HepG2 (cell line): ENCODE measurements at regions not wholly inside any gene's neighbourhood (a gene's known extent, or its start where the extent isn't known, plus 50 kb on each side); places are given as distances from the start of the nearest gene placed in this dataset.

ENCODE experiments used
- ATAC-seq: fragments of 200-7000 bp; cut with Tn5 transposase; 3 replicates; pipeline ENCODE4 v1.9.1; 2020; ENCODE audit warnings: mild to moderate bottlenecking, moderate library complexity
- BruUV-seq: library from RNA; stranded (reverse); fragments of 400-500 nt; replicated peaks from 2 replicates; lab custom pipeline; 2021; lab: Mats Ljungman, UMichigan
- CTCF ChIA-PET: fragments of 300-600 bp; formaldehyde crosslinking; extraction: SDS; loops from one replicate; lab custom pipeline; 2021; ENCODE audit warnings: low total read pairs, inconsistent platforms, low intra/inter-chr PET ratio; lab: Yijun Ruan, JAX
- POLR2A ChIA-PET: fragments of 350-600 bp; sonication (Branson Sonifier 250); formaldehyde crosslinking; loops from one replicate; lab custom pipeline; 2020; ENCODE audit warnings: antibody characterized with exemption, inconsistent platforms; lab: Yijun Ruan, JAX
- DNase-seq: peaks from one replicate; pipeline ENCODE4 v3.0.0-alpha.2; 2015; ENCODE audit warnings: low spot score
- FAIRE-seq: peaks from 3 replicates; lab custom pipeline; 2011; peaks lifted over from hg19 to GRCh38; lab: Jason Lieb, UNC
- H2AFZ ChIP-seq: one replicate; pipeline ENCODE4 v1.6.1; 2011; ENCODE audit warnings: low read length, inconsistent platforms
- H3K27ac ChIP-seq: fragments of 300-600 bp; 3 replicates; pipeline ENCODE4 v1.8.0; 2011; ENCODE audit warnings: mixed run types, mild to moderate bottlenecking, mixed read lengths, low read length, inconsistent platforms; ENCODE audit not compliant: insufficient read depth; ENCODE audit errors: extremely low read length
- H3K27me3 ChIP-seq, 2 experiments: fragments of 200-600 bp in 1 of 2; 2 replicates in 1 of 2; 3 replicates in 1 of 2; pipeline versions ENCODE4 v1.6.0 to v1.8.0; 2011; ENCODE audit warnings: low read length in 2 of 2, mild to moderate bottlenecking in 2 of 2, moderate library complexity in 2 of 2, inconsistent platforms in 1 of 2; ENCODE audit not compliant: insufficient read depth in 2 of 2, control insufficient read depth in 1 of 2
- H3K36me3 ChIP-seq, 2 experiments: fragments of 200-600 bp in 1 of 2; replicated peaks in 1 of 2; 2 replicates in 1 of 2; 3 replicates in 1 of 2; pipeline versions ENCODE4 v1.5.1 to v1.8.0; 2011; ENCODE audit warnings: low read length in 2 of 2, inconsistent platforms in 1 of 2; ENCODE audit not compliant: insufficient read depth in 2 of 2, control insufficient read depth in 1 of 2
- H3K4me1 ChIP-seq: 2 replicates; pipeline ENCODE4 v1.5.1; 2012; ENCODE audit warnings: low read length, inconsistent platforms; ENCODE audit not compliant: insufficient read depth
- H3K4me2 ChIP-seq: 2 replicates; pipeline ENCODE4 v1.6.0; 2011; ENCODE audit warnings: low read depth, low read length, inconsistent platforms
- H3K4me3 ChIP-seq, 3 experiments: fragments of 200-600 bp in 1 of 3; sonication (generic), shearing (Covaris generic) in 1 of 3; replicated peaks in 1 of 3; 2 replicates each; pipeline ENCODE4 v1.5.1; 2011 to 2016; ENCODE audit warnings: low read length in 3 of 3, inconsistent platforms in 2 of 3, low read depth in 2 of 3, mild to moderate bottlenecking in 2 of 3, control low read depth in 1 of 3, mixed read lengths in 1 of 3; ENCODE audit not compliant: insufficient read depth in 1 of 3
- H3K79me2 ChIP-seq: one replicate; pipeline ENCODE4 v1.6.1; 2011; ENCODE audit warnings: low read length, inconsistent platforms; ENCODE audit not compliant: insufficient read depth
- H3K9ac ChIP-seq: 2 replicates; pipeline ENCODE4 v1.6.0; 2011; ENCODE audit warnings: mild to moderate bottlenecking, low read depth, low read length, inconsistent platforms; ENCODE audit not compliant: insufficient read depth
- H3K9me3 ChIP-seq: 2 replicates; pipeline ENCODE4 v1.5.1; 2012; ENCODE audit warnings: mild to moderate bottlenecking, low read length
- H4K20me1 ChIP-seq: 2 replicates; pipeline ENCODE4 v1.6.0; 2011; ENCODE audit warnings: inconsistent platforms, mild to moderate bottlenecking, low read length, moderate library complexity; ENCODE audit not compliant: insufficient read depth
- ARID4A ChIP-seq: sonication (generic); formaldehyde crosslinking; IDR thresholded peaks from 2 replicates; pipeline ENCODE4 v1.5.0; 2020; ENCODE audit warnings: mild to moderate bottlenecking, missing genetic modification reagents, borderline replicate concordance
- ATM ChIP-seq: fragments of 450-650 bp; IDR thresholded peaks from 2 replicates; pipeline ENCODE4 v1.7.1; 2017; ENCODE audit warnings: mild to moderate bottlenecking, borderline replicate concordance
- CREM ChIP-seq, 2 experiments: sonication (generic) in 1 of 2; formaldehyde crosslinking in 1 of 2; IDR thresholded peaks; 2 replicates each; pipeline versions ENCODE4 v1.4.0 to v1.6.1; 2016 to 2020; ENCODE audit warnings: antibody characterized with exemption in 1 of 2, mild to moderate bottlenecking in 1 of 2, missing genetic modification reagents in 1 of 2
- GLMP ChIP-seq: sonication (generic); formaldehyde crosslinking; IDR thresholded peaks from 2 replicates; pipeline ENCODE4 v1.9.0; 2021; ENCODE audit warnings: missing genetic modification reagents, mild to moderate bottlenecking, borderline replicate concordance
- HIVEP1 ChIP-seq: sonication (generic); formaldehyde crosslinking; IDR thresholded peaks from 2 replicates; pipeline ENCODE4 v1.4.0; 2020; ENCODE audit warnings: mild to moderate bottlenecking, missing genetic modification reagents
- NR3C1 ChIP-seq: sonication (generic); formaldehyde crosslinking; IDR thresholded peaks from 2 replicates; pipeline ENCODE4 v1.4.0; 2020; ENCODE audit warnings: missing genetic modification reagents
- PBX3 ChIP-seq: sonication (generic); formaldehyde crosslinking; IDR thresholded peaks from 2 replicates; pipeline ENCODE4 v1.8.1; 2023; ENCODE audit warnings: missing genetic modification reagents, inconsistent platforms, borderline replicate concordance
- RARG ChIP-seq: sonication (generic); formaldehyde crosslinking; IDR thresholded peaks from 2 replicates; pipeline ENCODE4 v1.4.0; 2020; ENCODE audit warnings: low read depth, mild to moderate bottlenecking, missing genetic modification reagents
- ZBTB42 ChIP-seq: sonication (generic); formaldehyde crosslinking; IDR thresholded peaks from 2 replicates; pipeline ENCODE4 v1.5.0; 2020; ENCODE audit warnings: mild to moderate bottlenecking, missing genetic modification reagents
- ZNF597 ChIP-seq: sonication (generic); formaldehyde crosslinking; IDR thresholded peaks from 2 replicates; pipeline ENCODE4 v1.5.0; 2020; ENCODE audit warnings: missing genetic modification reagents
- WGBS: methylation state at CpG from one replicate; pipeline ENCODE4 v1.1.6; 2017; ENCODE audit warnings: low lambda C conversion rate; 5-methylcytosine and 5-hydroxymethylcytosine counted together
- in situ Hi-C: cut with HindIII; loops from 2 replicates; pipeline ENCODE4 v1.10.0; 2017; ENCODE audit warnings: low pct_unique_long_range_greater_than_20kb; ENCODE audit not compliant: extremely low pct_ligation_motif_present
- intact Hi-C: fragments of 100-400 bp; cut with micrococcal nuclease; formaldehyde crosslinking; loops from one replicate; pipeline ENCODE4 v1.10.0; 2022; ENCODE audit not compliant: unreplicated experiment

- POLR2A ChIA-PET: no interaction called here
- 25% methylated on average over 2 of the region's 2 CpGs for WGBS
Observed at GRCh38 chr12:73110816-73111215, 838.6 kb downstream of the TRHDE start.

More at GRCh38 chr12:73110816-73111215, 838.6 kb downstream of the TRHDE start:
- peaks cover 15% of the 10 kb centered on the region for H3K9me3 ChIP-seq
- no peak overlapping the region for H3K4me2 ChIP-seq
- H2AFZ ChIP-seq: no peak overlapping the region
- no peaks in the 10 kb centered on the region; a peak in 1 of 5 replicates for H3K27me3 ChIP-seq
- H3K4me1 ChIP-seq: no peaks in the 10 kb centered on the region
- CTCF ChIA-PET: no interaction called here
- no peaks in the 10 kb centered on the region for H3K36me3 ChIP-seq
- TF ChIP-seq RARG (CRISPR knock-in tag) (no peak), CREM (IDR thresholded peaks at IDR 0.05) (no peak), CREM (CRISPR knock-in tag; IDR thresholded peaks at IDR 0.05) (no peak), ARID4A (no peak), ZBTB42 (CRISPR knock-in tag) (no peak), GLMP (CRISPR knock-in tag) (no peak), PBX3 (CRISPR knock-in tag) (no peak), ATM (no peak), NR3C1 (CRISPR knock-in tag) (no peak), HIVEP1 (CRISPR knock-in tag) (no peak), ZNF597 (CRISPR knock-in tag) (no peak)
- no peaks in the 10 kb centered on the region for H3K79me2 ChIP-seq
- no peak overlapping the region for H3K4me3 ChIP-seq
- ATAC-seq (no peak), DNase-seq (no peak), FAIRE-seq (no peak)
- no peak overlapping the region for H3K27ac ChIP-seq
- H4K20me1 ChIP-seq: no peaks in the 10 kb centered on the region
- H3K9ac ChIP-seq: no peak overlapping the region
- no TSS peak for BruUV-seq
- intact Hi-C loops: no loop called here
- in situ Hi-C loops: no loop called here
